Spleen (tissue), 11 donors: ENCODE measurements at regions not wholly inside any gene's neighbourhood (a gene's known extent, or its start where the extent isn't known, plus 50 kb on each side); places are given as distances from the start of the nearest gene placed in this dataset.

Experiments used
- DNase-seq: peaks from one replicate; pipeline ENCODE4 v3.0.0-alpha.2; 2020
- H3K27ac ChIP-seq, 8 donors: fragments of 200-600 bp; sonication (generic) in 7 of 8; 1 replicate in 4 of 8; 2 replicates in 4 of 8; pipeline versions ENCODE4 v1.5.0 to v1.8.0; 2016 to 2021; ENCODE audit warnings: inconsistent platforms in 4 of 8, mild to moderate bottlenecking in 4 of 8, moderate library complexity in 1 of 8
- H3K27me3 ChIP-seq, 7 donors: fragments of 200-600 bp; sonication (generic) in 6 of 7; replicated peaks in 1 of 7; 1 replicate in 4 of 7; 2 replicates in 3 of 7; pipeline versions ENCODE4 v1.5.0 to v1.8.0; 2016 to 2021; ENCODE audit warnings: inconsistent platforms in 3 of 7, mild to moderate bottlenecking in 1 of 7
- H3K36me3 ChIP-seq, 6 donors: fragments of 200-600 bp; sonication (generic) in 5 of 6; 1 replicate in 4 of 6; 2 replicates in 2 of 6; pipeline versions ENCODE4 v1.5.0 to v1.8.0; 2016 to 2021; ENCODE audit warnings: inconsistent platforms in 2 of 6
- H3K4me1 ChIP-seq, 6 donors: fragments of 200-600 bp; sonication (generic) in 5 of 6; 1 replicate in 3 of 6; 2 replicates in 3 of 6; pipeline versions ENCODE4 v1.5.0 to v1.8.0; 2016 to 2021; ENCODE audit warnings: inconsistent platforms in 3 of 6
- H3K4me3 ChIP-seq, 8 donors: fragments of 200-600 bp; sonication (generic) in 7 of 8; 1 replicate in 4 of 8; 2 replicates in 4 of 8; pipeline versions ENCODE4 v1.5.0 to v1.8.0; 2016 to 2021; ENCODE audit warnings: inconsistent platforms in 4 of 8, mild to moderate bottlenecking in 4 of 8, moderate library complexity in 2 of 8
- H3K9me3 ChIP-seq, 8 donors: fragments of 200-600 bp; sonication (generic) in 7 of 8; 1 replicate in 4 of 8; 2 replicates in 4 of 8; pipeline versions ENCODE4 v1.5.0 to v1.8.0; 2016 to 2021; ENCODE audit warnings: inconsistent platforms in 4 of 8
- POLR2A ChIP-seq, 3 donors: fragments of 450-650 bp; IDR thresholded peaks; one replicate each; pipeline ENCODE4 v1.5.1; 2017; ENCODE audit warnings: antibody characterized with exemption in 3 of 3, mild to moderate bottlenecking in 1 of 3
- POLR2AphosphoS5 ChIP-seq, 3 donors: sonication (generic); formaldehyde crosslinking; IDR thresholded peaks; one replicate each; pipeline ENCODE4 v1.5.1; 2017; ENCODE audit warnings: antibody characterized with exemption in 3 of 3
- WGBS, 5 donors: extraction: QIAGEN DNeasy Blood & Tissue Kit in 3 of 5; methylation state at CpG; one replicate each; pipeline versions ENCODE4 v1.1.5 to v1.1.7; 2013 to 2018; 5-methylcytosine and 5-hydroxymethylcytosine counted together
- intact Hi-C: fragments of 100-400 bp; cut with DNase I; formaldehyde crosslinking; loops from one replicate; pipeline ENCODE4 v1.15.0; 2023; ENCODE audit warnings: low total_unique reads
- TF ChIP-seq, protein P1 (sequence below), 11 experiments: fragments of 200-600 bp in 7 of 11; fragments of 450-650 bp in 4 of 11; sonication (generic) in 4 of 11; IDR thresholded peaks in 8 of 11; conservative IDR thresholded peaks in 3 of 11; 1 replicate in 7 of 11; 2 replicates in 4 of 11; pipeline versions ENCODE4 v1.4.0 to v1.8.0; 2016 to 2021; ENCODE audit warnings: antibody characterized with exemption in 11 of 11, inconsistent platforms in 4 of 11, mild to moderate bottlenecking in 1 of 11
- donor health status: healthy with polysubstance abuse.
- donor health status: DM: no; HTN: no; CAD: no; lungs with moderate emphysema.
- donor health status: DM: no; HTN: no; CAD: no.
- donor health status: Bipolar disorder and iron deficiency.
- donor health status: healthy.
- donor health status: DM: no; HTN: no; CAD: no.
- donor health status: DM: yes; HTN: yes; CAD: no.

DNA sequence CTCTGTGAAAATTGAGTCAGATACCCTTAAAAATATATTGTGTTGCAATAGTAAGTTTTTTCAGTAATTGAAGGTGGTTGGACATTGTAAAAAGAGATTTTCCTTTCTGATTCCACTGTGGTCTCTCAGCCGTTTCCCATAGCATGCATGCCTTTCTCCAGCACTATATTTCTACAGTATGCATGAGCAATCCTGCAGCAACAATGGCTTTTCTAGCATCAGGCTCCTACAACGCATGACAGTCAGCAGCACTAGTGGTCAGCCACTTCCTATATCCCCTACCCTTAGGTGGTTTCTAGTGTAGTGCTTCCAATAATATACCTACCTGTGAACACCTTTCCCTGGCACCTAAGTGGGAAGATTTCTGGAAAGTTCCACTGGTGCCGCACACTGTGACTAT is 55.4 kb upstream of the SNRPN start:
- 67 to 73% (median 72%) methylated on average over 3 of the region's 3 CpGs for WGBS, 5 donors
- Histone ChIP-seq H3K27ac (no peak overlapping the region), H3K36me3 (no peaks in the 10 kb centered on the region), H3K27me3 (no peaks in the 10 kb centered on the region), H3K4me3 (no peak overlapping the region), H3K4me1 (no peaks in the 10 kb centered on the region), H3K9me3 (peaks cover 0 to 68% (median 23%) of the 10 kb centered on the region in 8 donors)
- intact Hi-C loops: no loop called here
- no peak for DNase-seq
- TF ChIP-seq POLR2A (IDR thresholded peaks at IDR 0.05) (no peak), POLR2AphosphoS5 (IDR thresholded peaks at IDR 0.05) (no peak)
- TF ChIP-seq, protein P1, sequence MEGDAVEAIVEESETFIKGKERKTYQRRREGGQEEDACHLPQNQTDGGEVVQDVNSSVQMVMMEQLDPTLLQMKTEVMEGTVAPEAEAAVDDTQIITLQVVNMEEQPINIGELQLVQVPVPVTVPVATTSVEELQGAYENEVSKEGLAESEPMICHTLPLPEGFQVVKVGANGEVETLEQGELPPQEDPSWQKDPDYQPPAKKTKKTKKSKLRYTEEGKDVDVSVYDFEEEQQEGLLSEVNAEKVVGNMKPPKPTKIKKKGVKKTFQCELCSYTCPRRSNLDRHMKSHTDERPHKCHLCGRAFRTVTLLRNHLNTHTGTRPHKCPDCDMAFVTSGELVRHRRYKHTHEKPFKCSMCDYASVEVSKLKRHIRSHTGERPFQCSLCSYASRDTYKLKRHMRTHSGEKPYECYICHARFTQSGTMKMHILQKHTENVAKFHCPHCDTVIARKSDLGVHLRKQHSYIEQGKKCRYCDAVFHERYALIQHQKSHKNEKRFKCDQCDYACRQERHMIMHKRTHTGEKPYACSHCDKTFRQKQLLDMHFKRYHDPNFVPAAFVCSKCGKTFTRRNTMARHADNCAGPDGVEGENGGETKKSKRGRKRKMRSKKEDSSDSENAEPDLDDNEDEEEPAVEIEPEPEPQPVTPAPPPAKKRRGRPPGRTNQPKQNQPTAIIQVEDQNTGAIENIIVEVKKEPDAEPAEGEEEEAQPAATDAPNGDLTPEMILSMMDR (IDR thresholded peaks at IDR 0.05 in 8 of 11, conservative IDR thresholded peaks at IDR 0.05 in 3 of 11): no peak

DNA sequence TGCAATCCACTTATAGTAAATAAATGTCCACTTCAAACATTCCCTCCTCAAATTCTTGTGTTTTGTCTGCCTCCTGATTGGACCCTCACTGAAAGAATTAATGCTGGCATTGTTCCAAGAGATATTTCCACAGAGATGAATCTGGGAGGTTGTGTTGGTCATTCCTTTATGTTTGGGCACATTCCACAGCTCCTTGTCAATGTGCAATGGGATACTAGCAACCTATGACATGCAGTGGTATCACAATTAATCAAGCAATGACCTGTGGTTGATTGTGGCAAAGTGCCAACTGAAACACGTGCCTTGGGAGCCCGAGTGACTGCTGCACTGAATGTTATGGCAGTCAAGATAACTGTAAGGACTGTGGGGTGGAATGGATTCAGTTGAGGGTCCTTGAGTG is 55.0 kb upstream of the SNRPN start:
- H3K9me3 ChIP-seq: peaks cover 0 to 69% (median 23%) of the 10 kb centered on the region in 8 donors
- intact Hi-C loops: no loop called here
- DNase-seq: no peak
- H3K4me3 ChIP-seq: no peak overlapping the region
- no peaks in the 10 kb centered on the region for H3K27me3 ChIP-seq
- no peaks in the 10 kb centered on the region for H3K36me3 ChIP-seq
- no peaks in the 10 kb centered on the region for H3K4me1 ChIP-seq
- H3K27ac ChIP-seq: no peak overlapping the region
- TF ChIP-seq, protein P1 (IDR thresholded peaks at IDR 0.05 in 8 of 11, conservative IDR thresholded peaks at IDR 0.05 in 3 of 11): no peak
- TF ChIP-seq POLR2AphosphoS5 (IDR thresholded peaks at IDR 0.05) (no peak), POLR2A (IDR thresholded peaks at IDR 0.05) (no peak)
- WGBS, 5 donors: 28 to 46% (median 34%) methylated on average over 2 of the region's 2 CpGs

DNA sequence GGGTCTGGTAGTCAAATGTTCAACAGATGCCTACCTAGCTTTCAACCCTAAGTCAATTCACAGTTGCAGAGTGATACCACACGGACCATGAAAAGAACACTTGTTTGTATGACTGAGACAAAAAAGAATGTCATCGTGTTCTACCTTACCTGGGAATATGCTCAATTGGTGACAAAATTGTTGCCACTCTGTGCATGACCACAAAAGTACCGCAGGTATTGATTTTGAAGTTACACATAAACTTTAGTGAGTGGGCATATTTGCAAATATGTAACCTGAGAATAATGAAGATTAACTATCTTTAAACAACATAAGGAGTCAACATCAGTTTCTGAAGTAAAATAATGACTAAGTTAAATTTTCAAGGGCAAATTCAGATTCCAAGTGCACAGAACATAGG is 53.4 kb upstream of the SNRPN start:
- intact Hi-C loops: no loop called here
- H3K36me3 ChIP-seq: no peaks in the 10 kb centered on the region
- no peak for TF ChIP-seq POLR2AphosphoS5 (IDR thresholded peaks at IDR 0.05)
- TF ChIP-seq POLR2A (IDR thresholded peaks at IDR 0.05): no peak
- TF ChIP-seq, protein P1 (IDR thresholded peaks at IDR 0.05 in 8 of 11, conservative IDR thresholded peaks at IDR 0.05 in 3 of 11): no peak
- DNase-seq: no peak
- 62 to 82% (median 76%) methylated on average over 3 of the region's 3 CpGs for WGBS, 5 donors
- H3K9me3 ChIP-seq: peaks cover 0 to 70% (median 22%) of the 10 kb centered on the region in 8 donors
- H3K4me3 ChIP-seq: no peak overlapping the region
- no peak overlapping the region for H3K27ac ChIP-seq
- H3K27me3 ChIP-seq: no peaks in the 10 kb centered on the region
- no peaks in the 10 kb centered on the region for H3K4me1 ChIP-seq
